Fibroblast of gingiva (primary cell): ENCODE measurements at regions not wholly inside any gene's neighbourhood (a gene's known extent, or its start where the extent isn't known, plus 50 kb on each side); places are given as distances from the start of the nearest gene placed in this dataset.
"Not testable (repeated sequence)": the region's sequence is repeated elsewhere in the genome, so short reads cannot be mapped to it uniquely, and the experiment has no call there.

ENCODE experiments used
- DNase-seq: peaks from one replicate; pipeline ENCODE4 v3.0.0-alpha.2; 2011; ENCODE audit warnings: low read depth

GRCh38 chr10:2246747-2247146, 509.4 kb upstream of the ADARB2 start:
- DNase-seq, result no peak

GRCh38 chr10:2245580-2245979, 508.3 kb upstream of the ADARB2 start:
- DNase-seq, result no peak

- DNase-seq, result no peak
These were observed 507.1 kb upstream of the ADARB2 start for GRCh38 chr10:2244471-2244870.

GRCh38 chr10:2236876-2237275, 499.6 kb upstream of the ADARB2 start:
- no peak for DNase-seq

- DNase-seq, result no peak
These were observed 495.2 kb upstream of the ADARB2 start for GRCh38 chr10:2232479-2232878.

GRCh38 chr10:2230478-2230877, 493.2 kb upstream of the ADARB2 start:
- DNase-seq, result no peak

GRCh38 chr10:2228320-2228901, 491.1 kb upstream of the ADARB2 start:
- DNase-seq, result no peak

- DNase-seq, result no peak
These were observed 488.3 kb upstream of the ADARB2 start for GRCh38 chr10:2225609-2226008.

- no peak for DNase-seq
These were observed 486.4 kb upstream of the ADARB2 start for GRCh38 chr10:2223548-2224320.

- DNase-seq, result no peak
These were observed 485.3 kb upstream of the ADARB2 start for GRCh38 chr10:2222631-2223030.

- no peak for DNase-seq
These were observed 477.5 kb upstream of the ADARB2 start for GRCh38 chr10:2214805-2215204.

- DNase-seq, result no peak
These were observed 476.8 kb upstream of the ADARB2 start for GRCh38 chr10:2214092-2214491.

- DNase-seq, result no peak
These were observed 475.0 kb upstream of the ADARB2 start for GRCh38 chr10:2212244-2212834.

- no peak for DNase-seq
These were observed 472.8 kb upstream of the ADARB2 start for GRCh38 chr10:2210088-2210487.

- DNase-seq, result no peak
These were observed 470.8 kb upstream of the ADARB2 start for GRCh38 chr10:2208106-2208505.

- no peak for DNase-seq
These were observed 470.1 kb upstream of the ADARB2 start for GRCh38 chr10:2207246-2207922.

- no peak for DNase-seq
These were observed 468.1 kb upstream of the ADARB2 start for GRCh38 chr10:2205406-2205805.

GRCh38 chr10:2202401-2202800, 465.1 kb upstream of the ADARB2 start:
- DNase-seq, result no peak

- DNase-seq, result no peak
These were observed 464.3 kb upstream of the ADARB2 start for GRCh38 chr10:2201534-2202099.

GRCh38 chr10:2197663-2198062, 460.3 kb upstream of the ADARB2 start:
- DNase-seq, result no peak

- no peak for DNase-seq
These were observed 458.9 kb upstream of the ADARB2 start for GRCh38 chr10:2196272-2196671.

- not testable (repeated sequence) for DNase-seq
These were observed 452.0 kb upstream of the ADARB2 start for GRCh38 chr10:2189356-2189755.

- DNase-seq, result no peak
These were observed 451.0 kb upstream of the ADARB2 start for GRCh38 chr10:2188371-2188770.
